ENCODE measurements at regions not wholly inside any gene's neighbourhood (a gene's known extent, or its start where the extent isn't known, plus 50 kb on each side); places are given as distances from the start of the nearest gene placed in this dataset.

DNA sequence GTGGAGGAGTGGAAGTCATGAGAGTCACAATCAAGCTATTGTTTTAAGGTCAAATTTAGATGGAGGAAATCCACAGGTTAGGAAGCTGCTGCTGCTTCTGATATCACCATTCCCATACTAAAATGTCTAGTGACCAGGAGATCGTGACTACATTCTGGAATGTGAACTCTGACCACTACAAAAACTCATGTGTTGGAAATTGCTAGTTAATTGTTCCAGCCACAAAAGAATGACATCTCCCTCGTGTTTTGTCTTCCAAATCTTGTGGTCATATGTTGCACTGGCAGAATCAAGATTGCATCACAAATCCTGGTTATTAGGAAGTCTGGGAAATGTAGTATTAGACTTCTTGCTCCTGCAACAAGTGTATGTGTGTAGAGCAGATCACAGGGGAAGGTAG is 441.9 kb downstream of the CD109 start:
- TF ChIP-seq, protein P1, sequence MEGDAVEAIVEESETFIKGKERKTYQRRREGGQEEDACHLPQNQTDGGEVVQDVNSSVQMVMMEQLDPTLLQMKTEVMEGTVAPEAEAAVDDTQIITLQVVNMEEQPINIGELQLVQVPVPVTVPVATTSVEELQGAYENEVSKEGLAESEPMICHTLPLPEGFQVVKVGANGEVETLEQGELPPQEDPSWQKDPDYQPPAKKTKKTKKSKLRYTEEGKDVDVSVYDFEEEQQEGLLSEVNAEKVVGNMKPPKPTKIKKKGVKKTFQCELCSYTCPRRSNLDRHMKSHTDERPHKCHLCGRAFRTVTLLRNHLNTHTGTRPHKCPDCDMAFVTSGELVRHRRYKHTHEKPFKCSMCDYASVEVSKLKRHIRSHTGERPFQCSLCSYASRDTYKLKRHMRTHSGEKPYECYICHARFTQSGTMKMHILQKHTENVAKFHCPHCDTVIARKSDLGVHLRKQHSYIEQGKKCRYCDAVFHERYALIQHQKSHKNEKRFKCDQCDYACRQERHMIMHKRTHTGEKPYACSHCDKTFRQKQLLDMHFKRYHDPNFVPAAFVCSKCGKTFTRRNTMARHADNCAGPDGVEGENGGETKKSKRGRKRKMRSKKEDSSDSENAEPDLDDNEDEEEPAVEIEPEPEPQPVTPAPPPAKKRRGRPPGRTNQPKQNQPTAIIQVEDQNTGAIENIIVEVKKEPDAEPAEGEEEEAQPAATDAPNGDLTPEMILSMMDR (IDR thresholded peaks at IDR 0.05 in 4 of 5, conservative IDR thresholded peaks at IDR 0.05 in 1 of 5), result no peak
- no peak for TF ChIP-seq POLR2A (IDR thresholded peaks at IDR 0.05)
